Neuronal stem cell (in vitro differentiated cells): ENCODE measurements at regions not wholly inside any gene's neighbourhood (a gene's known extent, or its start where the extent isn't known, plus 50 kb on each side); places are given as distances from the start of the nearest gene placed in this dataset.

Experiments used
- DNase-seq: peaks from one replicate; pipeline ENCODE4 v3.0.0-alpha.2; 2013; ENCODE audit warnings: low spot score
- H2AFZ ChIP-seq: one replicate; pipeline ENCODE4 v1.6.1; 2013; ENCODE audit warnings: mild to moderate bottlenecking, low read length, inconsistent platforms
- H2AK5ac ChIP-seq: 2 replicates; pipeline ENCODE4 v1.6.1; 2013; ENCODE audit warnings: low read depth, mild to moderate bottlenecking, inconsistent platforms, low read length, moderate library complexity, mixed read lengths
- H2BK120ac ChIP-seq: 2 replicates; pipeline ENCODE4 v1.6.1; 2013; ENCODE audit warnings: low read depth, mild to moderate bottlenecking, inconsistent platforms, low read length, moderate library complexity, mixed read lengths
- H2BK12ac ChIP-seq: one replicate; pipeline ENCODE4 v1.6.1; 2013; ENCODE audit warnings: low read length, inconsistent platforms
- H2BK15ac ChIP-seq: 2 replicates; pipeline ENCODE4 v1.6.1; 2013; ENCODE audit warnings: mild to moderate bottlenecking, low read length, inconsistent platforms, mixed read lengths
- H2BK5ac ChIP-seq: one replicate; pipeline ENCODE4 v1.6.1; 2013; ENCODE audit warnings: inconsistent platforms, mild to moderate bottlenecking, low read length, moderate library complexity
- H3K14ac ChIP-seq: one replicate; pipeline ENCODE4 v1.6.1; 2013; ENCODE audit warnings: low read length, inconsistent platforms
- H3K18ac ChIP-seq: 2 replicates; pipeline ENCODE4 v1.6.1; 2013; ENCODE audit warnings: low read length, inconsistent platforms
- H3K23ac ChIP-seq: 2 replicates; pipeline ENCODE4 v1.6.1; 2013; ENCODE audit warnings: low read depth, mild to moderate bottlenecking, mixed read lengths, low read length, inconsistent platforms; ENCODE audit not compliant: poor library complexity
- H3K27ac ChIP-seq: replicated peaks from 3 replicates; pipeline ENCODE4 v1.5.1; 2013; ENCODE audit warnings: low read length, inconsistent platforms
- H3K27me3 ChIP-seq, 3 experiments: 2 replicates each; pipeline ENCODE4 v1.6.1; 2013; ENCODE audit warnings: low read length in 3 of 3, mild to moderate bottlenecking in 2 of 3, inconsistent platforms in 1 of 3, low read depth in 1 of 3, mixed read lengths in 1 of 3, moderate library complexity in 1 of 3; ENCODE audit not compliant: control insufficient read depth in 3 of 3, insufficient read depth in 3 of 3
- H3K36me3 ChIP-seq, 2 donors: replicated peaks in 1 of 2; 2 replicates each; pipeline ENCODE4 v1.6.1; 2013; ENCODE audit warnings: low read length in 2 of 2; ENCODE audit not compliant: control insufficient read depth in 2 of 2, insufficient read depth in 2 of 2
- H3K4ac ChIP-seq: 2 replicates; pipeline ENCODE4 v1.6.1; 2013; ENCODE audit warnings: inconsistent platforms, mild to moderate bottlenecking, low read length, moderate library complexity
- H3K4me1 ChIP-seq, 2 donors: 1 replicate in 1 of 2; 2 replicates in 1 of 2; pipeline ENCODE4 v1.6.1; 2013; ENCODE audit warnings: low read length in 2 of 2, low read depth in 1 of 2; ENCODE audit not compliant: control insufficient read depth in 2 of 2, insufficient read depth in 1 of 2
- H3K4me2 ChIP-seq: one replicate; pipeline ENCODE4 v1.6.1; 2013; ENCODE audit warnings: mild to moderate bottlenecking, low read length, inconsistent platforms; ENCODE audit not compliant: insufficient read depth, poor library complexity, severe bottlenecking
- H3K4me3 ChIP-seq, 2 donors: 2 replicates each; pipeline ENCODE4 v1.5.1; 2013; ENCODE audit warnings: low read length in 2 of 2, mild to moderate bottlenecking in 2 of 2, inconsistent platforms in 1 of 2, moderate library complexity in 1 of 2
- H3K79me1 ChIP-seq: one replicate; pipeline ENCODE4 v1.6.1; 2013; ENCODE audit warnings: low read depth, mild to moderate bottlenecking, inconsistent platforms, low read length, moderate library complexity
- H3K9ac ChIP-seq: one replicate; pipeline ENCODE4 v1.6.1; 2013; ENCODE audit warnings: mild to moderate bottlenecking, low read depth, low read length, inconsistent platforms; ENCODE audit not compliant: poor library complexity
- H3K9me3 ChIP-seq, 2 donors: replicated peaks in 1 of 2; 2 replicates each; pipeline versions ENCODE3 to v1.6.1; 2013; ENCODE audit warnings: low read length in 2 of 2, mild to moderate bottlenecking in 2 of 2, inconsistent platforms in 1 of 2, low read depth in 1 of 2, mixed read lengths in 1 of 2, moderate library complexity in 1 of 2; ENCODE audit not compliant: control insufficient read depth in 2 of 2, insufficient read depth in 1 of 2
- H4K8ac ChIP-seq: one replicate; pipeline ENCODE4 v1.6.1; 2013; ENCODE audit warnings: low read depth, mild to moderate bottlenecking, inconsistent platforms, low read length, moderate library complexity
- H4K91ac ChIP-seq: one replicate; pipeline ENCODE4 v1.6.1; 2013; ENCODE audit warnings: low read length, low read depth, mild to moderate bottlenecking, inconsistent platforms; ENCODE audit not compliant: poor library complexity
- WGBS, 2 donors: extraction: QIAGEN DNeasy Blood & Tissue Kit; methylation state at CpG; one replicate each; pipeline ENCODE4 v1.1.7; 2013; ENCODE audit warnings: missing lambda C conversion rate in 2 of 2, mixed read lengths in 1 of 2; ENCODE audit not compliant: insufficient read length in 2 of 2, insufficient replicate concordance in 1 of 2; ENCODE audit errors: extremely low coverage in 2 of 2; 5-methylcytosine and 5-hydroxymethylcytosine counted together

- no peak overlapping the region for H3K9ac ChIP-seq
- H3K18ac ChIP-seq, result no peak overlapping the region
- no peaks in the 10 kb centered on the region for H3K4me1 ChIP-seq
- H3K36me3 ChIP-seq, result no peaks in the 10 kb centered on the region
- no peak overlapping the region for H4K91ac ChIP-seq
- H3K79me1 ChIP-seq, result no peaks in the 10 kb centered on the region
- H3K4ac ChIP-seq, result no peak overlapping the region
- no peak overlapping the region for H3K4me2 ChIP-seq
- no peak overlapping the region for H3K27ac ChIP-seq
- H3K23ac ChIP-seq, result no peak overlapping the region
- WGBS, 2 donors, result no CpG with 5 or more reads among the region's 1 CpG
- no peak overlapping the region for H3K14ac ChIP-seq
- no peak overlapping the region for H2BK15ac ChIP-seq
- no peak overlapping the region for H3K4me3 ChIP-seq
- H3K9me3 ChIP-seq, result no peaks in the 10 kb centered on the region
- no peak for DNase-seq
- no peak overlapping the region for H4K8ac ChIP-seq
- no peak overlapping the region for H2BK12ac ChIP-seq
- H2BK5ac ChIP-seq, result no peak overlapping the region
- H2BK120ac ChIP-seq, result no peak overlapping the region
- no peaks in the 10 kb centered on the region for H3K27me3 ChIP-seq
- H2AFZ ChIP-seq, result no peak overlapping the region
- no peak overlapping the region for H2AK5ac ChIP-seq
Observed at GRCh38 chr3:88779482-88779881, 327.9 kb upstream of the EPHA3 start.

DNA sequence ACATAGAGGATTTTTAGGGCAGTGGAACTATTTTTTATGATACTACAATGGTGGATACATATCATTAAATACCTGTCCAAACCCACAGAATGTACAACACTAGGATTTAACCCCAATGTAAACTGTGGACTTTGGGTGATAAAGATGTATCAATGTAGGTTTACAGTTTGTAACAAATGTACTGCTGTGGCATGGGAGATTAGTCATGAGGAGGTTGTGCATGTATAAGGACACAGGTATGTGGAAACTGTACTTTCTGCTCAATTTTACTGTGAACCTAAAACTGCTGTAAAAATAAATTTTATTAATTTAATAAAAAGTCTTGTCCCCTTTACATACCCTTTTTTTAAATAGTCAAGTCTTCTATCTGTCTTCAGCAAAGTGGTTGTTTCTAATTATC is 322.5 kb upstream of the EPHA3 start:
- H3K23ac ChIP-seq, result no peak overlapping the region
- H3K27ac ChIP-seq, result no peak overlapping the region
- no peak overlapping the region for H2AFZ ChIP-seq
- no peak overlapping the region for H3K4me2 ChIP-seq
- H4K91ac ChIP-seq, result no peak overlapping the region
- no peak overlapping the region for H2BK120ac ChIP-seq
- no peak overlapping the region for H2BK15ac ChIP-seq
- H3K79me1 ChIP-seq, result no peaks in the 10 kb centered on the region
- no peak overlapping the region for H3K4me3 ChIP-seq
- no peak overlapping the region for H3K18ac ChIP-seq
- no peak overlapping the region for H2BK12ac ChIP-seq
- no peak overlapping the region for H4K8ac ChIP-seq
- no peaks in the 10 kb centered on the region for H3K9me3 ChIP-seq
- H3K36me3 ChIP-seq, result no peaks in the 10 kb centered on the region
- no peak for DNase-seq
- no peak overlapping the region for H3K9ac ChIP-seq
- H3K4me1 ChIP-seq, result no peaks in the 10 kb centered on the region
- no peak overlapping the region for H3K14ac ChIP-seq
- H3K4ac ChIP-seq, result no peak overlapping the region
- no peak overlapping the region for H2AK5ac ChIP-seq
- H2BK5ac ChIP-seq, result no peak overlapping the region
- H3K27me3 ChIP-seq, result no peaks in the 10 kb centered on the region

DNA sequence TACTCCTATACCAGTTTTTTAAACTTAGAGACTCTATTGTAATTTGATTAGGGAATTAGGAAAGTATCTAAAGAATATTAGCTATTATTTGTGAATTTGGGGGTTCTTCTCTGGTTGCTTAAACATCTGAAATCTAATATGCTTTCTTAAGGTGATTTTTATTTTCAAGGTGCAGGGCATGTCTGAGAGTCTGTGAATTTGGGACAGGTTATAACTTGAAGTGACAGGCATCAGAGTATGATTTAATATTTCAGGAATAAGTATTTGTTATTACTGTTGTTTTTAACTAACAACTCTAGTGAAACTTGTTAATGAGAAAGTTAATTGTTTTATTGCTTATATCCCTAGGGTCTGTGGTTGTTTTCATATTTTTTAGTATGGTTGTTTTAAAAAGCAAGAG is 321.6 kb upstream of the EPHA3 start:
- Histone ChIP-seq H3K36me3 (no peaks in the 10 kb centered on the region), H4K91ac (no peak overlapping the region), H2AFZ (no peak overlapping the region), H3K9me3 (no peaks in the 10 kb centered on the region), H3K4me3 (no peak overlapping the region), H3K4me2 (no peak overlapping the region), H3K27me3 (no peaks in the 10 kb centered on the region), H2AK5ac (no peak overlapping the region), H3K27ac (no peak overlapping the region), H3K18ac (no peak overlapping the region), H2BK120ac (no peak overlapping the region), H3K4ac (no peak overlapping the region), H3K23ac (no peak overlapping the region), H2BK12ac (no peak overlapping the region), H3K9ac (no peak overlapping the region), H3K14ac (no peak overlapping the region), H2BK15ac (no peak overlapping the region), H2BK5ac (no peak overlapping the region), H4K8ac (no peak overlapping the region), H3K4me1 (no peaks in the 10 kb centered on the region), H3K79me1 (no peaks in the 10 kb centered on the region)
- DNase-seq, result no peak

DNA sequence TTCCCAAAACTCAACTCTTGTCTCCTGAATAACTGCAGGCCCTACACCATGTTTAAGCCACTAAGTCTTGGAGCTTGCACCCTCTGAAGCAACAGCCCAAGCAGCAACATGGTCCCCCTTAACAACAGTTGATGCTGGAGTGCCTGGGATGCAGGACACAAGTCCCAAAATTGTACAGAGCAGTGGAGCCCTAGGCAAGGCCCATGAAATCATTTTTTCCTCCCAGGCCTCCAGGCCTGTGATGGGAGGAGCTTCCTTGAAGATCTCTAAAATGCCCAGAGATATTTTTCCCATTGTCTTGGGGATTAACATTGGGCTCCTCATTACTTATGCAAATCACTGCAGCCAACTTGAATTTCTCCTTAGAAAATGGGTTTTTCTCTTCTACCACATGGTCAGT is 311.9 kb upstream of the EPHA3 start:
- H2BK12ac ChIP-seq, result no peak overlapping the region
- H2AFZ ChIP-seq, result no peak overlapping the region
- H4K8ac ChIP-seq, result no peak overlapping the region
- peaks cover 7 to 16% of the 10 kb centered on the region in 2 donors for H3K9me3 ChIP-seq
- H3K27ac ChIP-seq, result no peak overlapping the region
- peak overlapping the region; percentile 53 for H2BK5ac ChIP-seq
- no peak overlapping the region for H3K14ac ChIP-seq
- H2BK120ac ChIP-seq, result no peak overlapping the region
- H3K27me3 ChIP-seq, result no peaks in the 10 kb centered on the region
- no peak overlapping the region for H2AK5ac ChIP-seq
- no peak overlapping the region for H3K18ac ChIP-seq
- no peaks in the 10 kb centered on the region for H3K36me3 ChIP-seq
- H3K79me1 ChIP-seq, result no peaks in the 10 kb centered on the region
- no peak overlapping the region for H3K4me2 ChIP-seq
- H3K4me1 ChIP-seq, result no peaks in the 10 kb centered on the region
- no peak overlapping the region for H3K9ac ChIP-seq
- no peak overlapping the region for H3K4ac ChIP-seq
- H3K23ac ChIP-seq, result no peak overlapping the region
- H4K91ac ChIP-seq, result no peak overlapping the region
- H3K4me3 ChIP-seq, result no peak overlapping the region
- no peak for DNase-seq
- no peak overlapping the region for H2BK15ac ChIP-seq
